ENCODE measurements at regions not wholly inside any gene's neighbourhood (a gene's known extent, or its start where the extent isn't known, plus 50 kb on each side); places are given as distances from the start of the nearest gene placed in this dataset.

DNA sequence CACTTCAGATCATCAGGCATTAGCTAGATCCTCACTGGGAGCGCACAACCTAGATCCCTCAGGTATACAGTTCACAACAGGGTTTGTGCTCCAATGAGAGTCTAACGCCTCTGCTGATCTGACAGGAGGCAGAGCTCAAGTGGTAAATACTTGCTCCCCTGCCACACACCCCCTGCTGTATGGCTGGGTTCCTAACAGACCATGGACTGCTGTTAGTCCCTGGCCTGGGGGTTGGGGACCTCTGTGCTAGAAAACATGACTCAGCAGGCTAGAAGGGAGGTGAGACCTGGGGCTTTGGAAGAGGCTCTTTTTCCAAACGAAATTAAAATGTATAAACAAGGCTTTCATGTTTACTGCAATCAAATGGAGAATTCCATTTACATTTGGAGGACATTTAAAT is 691.1 kb downstream of the FLRT2 start:
- no peaks in the 10 kb centered on the region for H3K36me3 Mint-ChIP-seq (ENCODE audit: low read depth, unreplicated experiment)
- Histone ChIP-seq H3K9me3 (ENCODE audit: insufficient read depth, low read depth, low read length) (peaks cover 3% of the 10 kb centered on the region), H3K4me1 (ENCODE audit: insufficient read depth, low read length) (no peaks in the 10 kb centered on the region), H3K36me3 (ENCODE audit: insufficient read depth, low read length) (no peaks in the 10 kb centered on the region), H3K4me3 (ENCODE audit: insufficient read depth, low read depth, low read length) (no peak overlapping the region), H4K20me1 (ENCODE audit: insufficient read depth, low read length) (no peaks in the 10 kb centered on the region), H3K4me2 (ENCODE audit: low read length) (no peak overlapping the region), H3K9ac (ENCODE audit: low read length) (no peak overlapping the region), H2AFZ (ENCODE audit: low read depth, low read length) (no peak overlapping the region), H3K27me3 (ENCODE audit: insufficient read depth, low read length) (no peaks in the 10 kb centered on the region), H3K79me2 (ENCODE audit: insufficient read depth, low read length) (no peaks in the 10 kb centered on the region), H3K27ac (ENCODE audit: low read depth, low read length) (no peak overlapping the region)
- no peak overlapping the region for H3K4me3 Mint-ChIP-seq (ENCODE audit: unreplicated experiment)
- no peak for TF ChIP-seq EZH2 (IDR thresholded peaks at IDR 0.05; ENCODE audit: insufficient read depth, low read length)
- TF ChIP-seq, protein P1, sequence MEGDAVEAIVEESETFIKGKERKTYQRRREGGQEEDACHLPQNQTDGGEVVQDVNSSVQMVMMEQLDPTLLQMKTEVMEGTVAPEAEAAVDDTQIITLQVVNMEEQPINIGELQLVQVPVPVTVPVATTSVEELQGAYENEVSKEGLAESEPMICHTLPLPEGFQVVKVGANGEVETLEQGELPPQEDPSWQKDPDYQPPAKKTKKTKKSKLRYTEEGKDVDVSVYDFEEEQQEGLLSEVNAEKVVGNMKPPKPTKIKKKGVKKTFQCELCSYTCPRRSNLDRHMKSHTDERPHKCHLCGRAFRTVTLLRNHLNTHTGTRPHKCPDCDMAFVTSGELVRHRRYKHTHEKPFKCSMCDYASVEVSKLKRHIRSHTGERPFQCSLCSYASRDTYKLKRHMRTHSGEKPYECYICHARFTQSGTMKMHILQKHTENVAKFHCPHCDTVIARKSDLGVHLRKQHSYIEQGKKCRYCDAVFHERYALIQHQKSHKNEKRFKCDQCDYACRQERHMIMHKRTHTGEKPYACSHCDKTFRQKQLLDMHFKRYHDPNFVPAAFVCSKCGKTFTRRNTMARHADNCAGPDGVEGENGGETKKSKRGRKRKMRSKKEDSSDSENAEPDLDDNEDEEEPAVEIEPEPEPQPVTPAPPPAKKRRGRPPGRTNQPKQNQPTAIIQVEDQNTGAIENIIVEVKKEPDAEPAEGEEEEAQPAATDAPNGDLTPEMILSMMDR (IDR thresholded peaks at IDR 0.05; ENCODE audit: insufficient read depth, low read depth, low read length) = no peak
- H3K27ac Mint-ChIP-seq (ENCODE audit: unreplicated experiment) = peak overlapping the region; percentile 79
- H3K27me3 Mint-ChIP-seq (ENCODE audit: low read depth, unreplicated experiment) = no peaks in the 10 kb centered on the region
- H3K4me1 Mint-ChIP-seq (ENCODE audit: low read depth, unreplicated experiment) = peaks cover 9% of the 10 kb centered on the region
- FAIRE-seq = no peak
- H3K9me3 Mint-ChIP-seq (ENCODE audit: unreplicated experiment) = no peaks in the 10 kb centered on the region
- no peak for DNase-seq (ENCODE audit: low read depth)

DNA sequence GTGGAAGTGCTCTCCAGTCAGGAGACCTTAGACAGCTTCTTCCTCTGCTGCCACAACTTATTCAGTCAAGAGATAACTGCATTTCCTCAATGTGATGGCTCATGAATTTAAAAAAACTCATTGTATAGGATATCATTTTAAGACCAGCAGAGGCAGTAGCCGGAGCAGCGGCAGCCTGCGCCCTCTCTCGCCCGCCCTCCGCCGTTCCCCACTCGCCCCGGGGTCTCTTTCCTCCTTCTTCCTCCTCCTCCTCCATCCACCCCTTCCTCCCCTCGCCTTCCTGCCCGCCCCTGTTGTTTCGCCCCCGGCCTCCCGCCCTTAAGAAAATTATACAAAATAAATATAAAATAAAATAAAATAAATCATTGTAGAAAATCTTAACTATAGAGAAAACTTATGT is 687.6 kb downstream of the FLRT2 start:
- no peak overlapping the region for H3K27ac Mint-ChIP-seq (ENCODE audit: unreplicated experiment)
- no peak overlapping the region for H3K4me3 ChIP-seq (ENCODE audit: insufficient read depth, low read depth, low read length)
- no peak overlapping the region for H2AFZ ChIP-seq (ENCODE audit: low read depth, low read length)
- no peak overlapping the region for H3K4me3 Mint-ChIP-seq (ENCODE audit: unreplicated experiment)
- no peaks in the 10 kb centered on the region for H4K20me1 ChIP-seq (ENCODE audit: insufficient read depth, low read length)
- DNase-seq (ENCODE audit: low read depth) (no peak), FAIRE-seq (no peak)
- H3K9ac ChIP-seq (ENCODE audit: low read length) = no peak overlapping the region
- H3K4me1 ChIP-seq (ENCODE audit: insufficient read depth, low read length) = no peaks in the 10 kb centered on the region
- no peaks in the 10 kb centered on the region for H3K36me3 ChIP-seq (ENCODE audit: insufficient read depth, low read length)
- no peak overlapping the region for H3K27ac ChIP-seq (ENCODE audit: low read depth, low read length)
- H3K4me1 Mint-ChIP-seq (ENCODE audit: low read depth, unreplicated experiment) = peaks cover 9% of the 10 kb centered on the region
- no peaks in the 10 kb centered on the region for H3K9me3 Mint-ChIP-seq (ENCODE audit: unreplicated experiment)
- H3K27me3 ChIP-seq (ENCODE audit: insufficient read depth, low read length) = no peaks in the 10 kb centered on the region
- no peaks in the 10 kb centered on the region for H3K79me2 ChIP-seq (ENCODE audit: insufficient read depth, low read length)
- peaks cover 3% of the 10 kb centered on the region for H3K9me3 ChIP-seq (ENCODE audit: insufficient read depth, low read depth, low read length)
- no peaks in the 10 kb centered on the region for H3K36me3 Mint-ChIP-seq (ENCODE audit: low read depth, unreplicated experiment)
- H3K4me2 ChIP-seq (ENCODE audit: low read length) = no peak overlapping the region
- TF ChIP-seq, protein P1 (IDR thresholded peaks at IDR 0.05; ENCODE audit: insufficient read depth, low read depth, low read length) = no peak
- no peak for TF ChIP-seq EZH2 (IDR thresholded peaks at IDR 0.05; ENCODE audit: insufficient read depth, low read length)
- H3K27me3 Mint-ChIP-seq (ENCODE audit: low read depth, unreplicated experiment) = peaks cover 2% of the 10 kb centered on the region

DNA sequence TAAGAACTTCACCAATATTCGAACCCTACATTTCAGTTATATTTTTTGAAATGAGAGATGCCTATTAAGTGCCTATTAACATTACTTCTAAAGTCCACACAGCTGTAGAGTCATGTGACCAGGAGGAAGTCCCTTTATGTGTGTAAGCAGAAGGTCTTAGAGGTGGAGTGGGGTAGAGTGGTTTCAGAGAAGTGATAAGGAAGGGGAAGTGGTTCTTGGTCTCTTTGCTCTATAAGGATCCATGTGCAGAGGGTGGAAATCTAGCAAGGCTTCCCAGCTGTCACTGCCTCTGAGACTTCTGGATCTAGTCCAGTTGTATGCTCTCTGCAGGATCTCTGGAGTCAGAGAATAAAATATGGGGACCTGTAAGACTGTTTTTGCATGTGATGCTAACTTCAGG is 673.9 kb downstream of the FLRT2 start:
- no peaks in the 10 kb centered on the region for H4K20me1 ChIP-seq (ENCODE audit: insufficient read depth, low read length)
- H2AFZ ChIP-seq (ENCODE audit: low read depth, low read length) = no peak overlapping the region
- H3K4me1 Mint-ChIP-seq (ENCODE audit: low read depth, unreplicated experiment) = no peaks in the 10 kb centered on the region
- no peaks in the 10 kb centered on the region for H3K79me2 ChIP-seq (ENCODE audit: insufficient read depth, low read length)
- H3K36me3 Mint-ChIP-seq (ENCODE audit: low read depth, unreplicated experiment) = no peaks in the 10 kb centered on the region
- H3K27me3 ChIP-seq (ENCODE audit: insufficient read depth, low read length) = no peaks in the 10 kb centered on the region
- DNase-seq (ENCODE audit: low read depth) = no peak
- H3K36me3 ChIP-seq (ENCODE audit: insufficient read depth, low read length) = no peaks in the 10 kb centered on the region
- H3K9me3 ChIP-seq (ENCODE audit: insufficient read depth, low read depth, low read length) = no peaks in the 10 kb centered on the region
- TF ChIP-seq EZH2 (IDR thresholded peaks at IDR 0.05; ENCODE audit: insufficient read depth, low read length) = no peak
- TF ChIP-seq, protein P1 (IDR thresholded peaks at IDR 0.05; ENCODE audit: insufficient read depth, low read depth, low read length) = no peak
- H3K9me3 Mint-ChIP-seq (ENCODE audit: unreplicated experiment) = peaks cover 3% of the 10 kb centered on the region
- H3K4me3 Mint-ChIP-seq (ENCODE audit: unreplicated experiment) = no peak overlapping the region
- no peaks in the 10 kb centered on the region for H3K4me1 ChIP-seq (ENCODE audit: insufficient read depth, low read length)
- H3K4me2 ChIP-seq (ENCODE audit: low read length) = no peak overlapping the region
- FAIRE-seq = no peak
- H3K4me3 ChIP-seq (ENCODE audit: insufficient read depth, low read depth, low read length) = no peak overlapping the region
- no peak overlapping the region for H3K27ac Mint-ChIP-seq (ENCODE audit: unreplicated experiment)
- no peak overlapping the region for H3K27ac ChIP-seq (ENCODE audit: low read depth, low read length)
- H3K27me3 Mint-ChIP-seq (ENCODE audit: low read depth, unreplicated experiment) = no peaks in the 10 kb centered on the region
- H3K9ac ChIP-seq (ENCODE audit: low read length) = no peak overlapping the region
